H1 (cell line): ENCODE measurements at regions not wholly inside any gene's neighbourhood (a gene's known extent, or its start where the extent isn't known, plus 50 kb on each side); places are given as distances from the start of the nearest gene placed in this dataset.

ENCODE experiments used
- BACH1 ChIP-seq: IDR thresholded peaks from 2 replicates; pipeline ENCODE4 v1.6.1; 2012; ENCODE audit warnings: low read length, improper control_type of control experiment
- CREB1 ChIP-seq: IDR thresholded peaks from 2 replicates; pipeline ENCODE4 v1.6.1; 2012; ENCODE audit warnings: inconsistent platforms
- MAFK ChIP-seq: IDR thresholded peaks from 2 replicates; pipeline ENCODE4 v1.6.1; 2012; ENCODE audit warnings: low read depth, mild to moderate bottlenecking, improper control_type of control experiment, low read length

- TF ChIP-seq CREB1 (no peak), BACH1 (no peak), MAFK (no peak)
Measured at GRCh38 chr5:161183559-161183958, 331.5 kb upstream of the ATP10B start.
